ENCODE measurements at regions not wholly inside any gene's neighbourhood (a gene's known extent, or its start where the extent isn't known, plus 50 kb on each side); places are given as distances from the start of the nearest gene placed in this dataset.

DNA sequence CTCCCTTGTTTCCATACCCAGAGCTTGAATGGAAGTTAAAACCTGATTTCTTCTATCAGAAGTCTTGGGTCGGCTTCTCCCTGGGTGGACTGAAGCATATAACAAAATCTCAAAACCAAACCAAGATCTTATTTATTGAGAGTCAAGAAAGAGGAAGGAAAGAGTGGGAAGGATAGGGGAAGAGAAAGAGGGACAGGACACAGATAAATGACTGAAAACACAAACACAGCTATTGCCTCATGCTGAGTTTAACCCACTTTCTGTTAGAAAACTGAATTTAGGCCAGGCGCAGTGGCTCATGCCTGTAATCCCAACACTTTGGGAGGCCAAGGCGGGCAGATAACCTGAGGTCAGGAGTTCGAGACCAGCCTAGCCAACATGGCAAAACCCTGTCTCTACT lies 92.9 kb downstream of the PALM2AKAP2 start:
- TF ChIP-seq, protein P1, sequence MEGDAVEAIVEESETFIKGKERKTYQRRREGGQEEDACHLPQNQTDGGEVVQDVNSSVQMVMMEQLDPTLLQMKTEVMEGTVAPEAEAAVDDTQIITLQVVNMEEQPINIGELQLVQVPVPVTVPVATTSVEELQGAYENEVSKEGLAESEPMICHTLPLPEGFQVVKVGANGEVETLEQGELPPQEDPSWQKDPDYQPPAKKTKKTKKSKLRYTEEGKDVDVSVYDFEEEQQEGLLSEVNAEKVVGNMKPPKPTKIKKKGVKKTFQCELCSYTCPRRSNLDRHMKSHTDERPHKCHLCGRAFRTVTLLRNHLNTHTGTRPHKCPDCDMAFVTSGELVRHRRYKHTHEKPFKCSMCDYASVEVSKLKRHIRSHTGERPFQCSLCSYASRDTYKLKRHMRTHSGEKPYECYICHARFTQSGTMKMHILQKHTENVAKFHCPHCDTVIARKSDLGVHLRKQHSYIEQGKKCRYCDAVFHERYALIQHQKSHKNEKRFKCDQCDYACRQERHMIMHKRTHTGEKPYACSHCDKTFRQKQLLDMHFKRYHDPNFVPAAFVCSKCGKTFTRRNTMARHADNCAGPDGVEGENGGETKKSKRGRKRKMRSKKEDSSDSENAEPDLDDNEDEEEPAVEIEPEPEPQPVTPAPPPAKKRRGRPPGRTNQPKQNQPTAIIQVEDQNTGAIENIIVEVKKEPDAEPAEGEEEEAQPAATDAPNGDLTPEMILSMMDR (IDR thresholded peaks at IDR 0.05): no peak
- TF ChIP-seq POLR2AphosphoS5 (IDR thresholded peaks at IDR 0.05): no peak
